WTC11 (cell line): ENCODE measurements at regions not wholly inside any gene's neighbourhood (a gene's known extent, or its start where the extent isn't known, plus 50 kb on each side); places are given as distances from the start of the nearest gene placed in this dataset.

ENCODE experiments used
- SP1 ChIP-seq: sonication (generic); formaldehyde crosslinking; conservative IDR thresholded peaks from 2 replicates; pipeline ENCODE4 v1.8.1; 2022; ENCODE audit warnings: missing genetic modification reagents
- TF ChIP-seq, protein P1 (sequence below): sonication (generic); formaldehyde crosslinking; IDR thresholded peaks from 2 replicates; pipeline ENCODE4 v1.8.1; 2022; ENCODE audit warnings: low read depth, missing genetic modification reagents, borderline replicate concordance

DNA sequence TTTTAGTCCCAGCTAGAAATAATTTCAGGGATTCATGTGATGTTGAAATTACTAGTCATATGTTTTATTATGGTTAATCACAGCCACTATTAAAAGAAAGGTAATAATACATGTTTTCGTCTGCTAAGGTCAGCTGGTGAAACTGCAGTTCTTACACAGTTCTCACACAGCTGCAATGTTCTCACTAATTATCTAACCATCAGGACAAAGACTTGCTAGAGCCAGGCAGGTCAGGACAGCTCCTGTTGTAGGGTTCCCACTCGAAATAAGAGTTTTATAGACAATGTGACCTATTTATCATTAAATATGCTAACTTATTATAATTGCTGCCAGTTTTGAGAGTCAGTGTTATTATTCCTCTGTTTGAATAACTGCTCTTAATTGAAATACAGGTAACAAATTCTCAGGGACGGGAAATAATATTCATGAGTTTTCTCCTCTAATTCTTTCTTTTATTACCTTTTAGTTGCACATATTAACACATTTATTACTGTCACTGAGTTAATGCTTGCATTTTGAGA is 97.9 kb downstream of the GJA1 start:
- no peak for TF ChIP-seq SP1 (CRISPR knock-in tag)
- TF ChIP-seq, protein P1, sequence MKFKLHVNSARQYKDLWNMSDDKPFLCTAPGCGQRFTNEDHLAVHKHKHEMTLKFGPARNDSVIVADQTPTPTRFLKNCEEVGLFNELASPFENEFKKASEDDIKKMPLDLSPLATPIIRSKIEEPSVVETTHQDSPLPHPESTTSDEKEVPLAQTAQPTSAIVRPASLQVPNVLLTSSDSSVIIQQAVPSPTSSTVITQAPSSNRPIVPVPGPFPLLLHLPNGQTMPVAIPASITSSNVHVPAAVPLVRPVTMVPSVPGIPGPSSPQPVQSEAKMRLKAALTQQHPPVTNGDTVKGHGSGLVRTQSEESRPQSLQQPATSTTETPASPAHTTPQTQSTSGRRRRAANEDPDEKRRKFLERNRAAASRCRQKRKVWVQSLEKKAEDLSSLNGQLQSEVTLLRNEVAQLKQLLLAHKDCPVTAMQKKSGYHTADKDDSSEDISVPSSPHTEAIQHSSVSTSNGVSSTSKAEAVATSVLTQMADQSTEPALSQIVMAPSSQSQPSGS (CRISPR knock-in tag), result no peak
